IPS-18a (cell line): ENCODE measurements at regions not wholly inside any gene's neighbourhood (a gene's known extent, or its start where the extent isn't known, plus 50 kb on each side); places are given as distances from the start of the nearest gene placed in this dataset.

Source experiments
- H3K27ac ChIP-seq: one replicate; pipeline ENCODE4 v1.5.1; 2013; ENCODE audit warnings: low read length
- H3K27me3 ChIP-seq: one replicate; pipeline ENCODE4 v1.6.1; 2013; ENCODE audit warnings: mild to moderate bottlenecking, low read length; ENCODE audit not compliant: control insufficient read depth, insufficient read depth
- H3K36me3 ChIP-seq: one replicate; pipeline ENCODE4 v1.6.1; 2013; ENCODE audit warnings: low read depth, low read length; ENCODE audit not compliant: control insufficient read depth
- H3K4me1 ChIP-seq: one replicate; pipeline ENCODE4 v1.6.1; 2013; ENCODE audit warnings: low read depth, low read length; ENCODE audit not compliant: control insufficient read depth
- H3K4me3 ChIP-seq: one replicate; pipeline ENCODE4 v1.5.1; 2013; ENCODE audit warnings: low read length
- H3K9ac ChIP-seq: one replicate; pipeline ENCODE4 v1.6.1; 2013; ENCODE audit warnings: mild to moderate bottlenecking, low read length, moderate library complexity
- H3K9me3 ChIP-seq: one replicate; pipeline ENCODE4 v1.6.1; 2013; ENCODE audit warnings: low read depth, low read length; ENCODE audit not compliant: control insufficient read depth

GRCh38 chr10:10363217-10363616 lies 654.5 kb upstream of the CELF2 start:
- no peak overlapping the region for H3K9ac ChIP-seq
- H3K36me3 ChIP-seq = no peaks in the 10 kb centered on the region

GRCh38 chr10:10364902-10365301 lies 652.8 kb upstream of the CELF2 start:
- peaks cover 24% of the 10 kb centered on the region for H3K4me1 ChIP-seq
- H3K27ac ChIP-seq = no peak overlapping the region
- no peaks in the 10 kb centered on the region for H3K27me3 ChIP-seq
- H3K9me3 ChIP-seq = no peaks in the 10 kb centered on the region
- no peak overlapping the region for H3K9ac ChIP-seq
- no peaks in the 10 kb centered on the region for H3K36me3 ChIP-seq
- H3K4me3 ChIP-seq = no peak overlapping the region

More at GRCh38 chr10:10363217-10363616, 654.5 kb upstream of the CELF2 start:
- Histone ChIP-seq H3K4me1 (peaks cover 24% of the 10 kb centered on the region), H3K4me3 (no peak overlapping the region), H3K27ac (no peak overlapping the region), H3K9me3 (no peaks in the 10 kb centered on the region), H3K27me3 (no peaks in the 10 kb centered on the region)

- Histone ChIP-seq H3K9me3 (no peaks in the 10 kb centered on the region), H3K4me1 (peaks cover 17% of the 10 kb centered on the region), H3K4me3 (no peak overlapping the region), H3K27ac (no peak overlapping the region), H3K36me3 (no peaks in the 10 kb centered on the region), H3K9ac (no peak overlapping the region), H3K27me3 (no peaks in the 10 kb centered on the region)
These were observed 652.0 kb upstream of the CELF2 start for GRCh38 chr10:10365676-10366075.

GRCh38 chr10:10366836-10367235 lies 650.8 kb upstream of the CELF2 start:
- H3K36me3 ChIP-seq = no peaks in the 10 kb centered on the region
- H3K9me3 ChIP-seq = no peaks in the 10 kb centered on the region
- no peak overlapping the region for H3K4me3 ChIP-seq
- H3K27me3 ChIP-seq = no peaks in the 10 kb centered on the region
- H3K9ac ChIP-seq = no peak overlapping the region
- no peak overlapping the region for H3K27ac ChIP-seq
- peaks cover 6% of the 10 kb centered on the region for H3K4me1 ChIP-seq

- Histone ChIP-seq H3K9me3 (no peaks in the 10 kb centered on the region), H3K9ac (no peak overlapping the region), H3K27ac (no peak overlapping the region), H3K4me1 (peaks cover 1% of the 10 kb centered on the region), H3K36me3 (no peaks in the 10 kb centered on the region), H3K27me3 (no peaks in the 10 kb centered on the region), H3K4me3 (no peak overlapping the region)
These were observed 650.4 kb upstream of the CELF2 start for GRCh38 chr10:10367264-10367663.

- H3K36me3 ChIP-seq = no peaks in the 10 kb centered on the region
- H3K9me3 ChIP-seq = no peaks in the 10 kb centered on the region
- no peaks in the 10 kb centered on the region for H3K27me3 ChIP-seq
- no peak overlapping the region for H3K9ac ChIP-seq
- H3K4me3 ChIP-seq = no peak overlapping the region
- no peak overlapping the region for H3K27ac ChIP-seq
- H3K4me1 ChIP-seq = no peaks in the 10 kb centered on the region
These were observed 648.6 kb upstream of the CELF2 start for GRCh38 chr10:10368951-10369576.

GRCh38 chr10:10385831-10386230 lies 631.8 kb upstream of the CELF2 start:
- Histone ChIP-seq H3K4me1 (no peaks in the 10 kb centered on the region), H3K9me3 (no peaks in the 10 kb centered on the region), H3K36me3 (no peaks in the 10 kb centered on the region), H3K27ac (no peak overlapping the region), H3K27me3 (no peaks in the 10 kb centered on the region), H3K4me3 (no peak overlapping the region), H3K9ac (no peak overlapping the region)

- H3K27ac ChIP-seq = no peak overlapping the region
- H3K27me3 ChIP-seq = no peaks in the 10 kb centered on the region
- H3K36me3 ChIP-seq = no peaks in the 10 kb centered on the region
- no peaks in the 10 kb centered on the region for H3K4me1 ChIP-seq
- H3K9ac ChIP-seq = no peak overlapping the region
- H3K4me3 ChIP-seq = no peak overlapping the region
- no peaks in the 10 kb centered on the region for H3K9me3 ChIP-seq
These were observed 628.5 kb upstream of the CELF2 start for GRCh38 chr10:10389182-10389581.

GRCh38 chr10:10392511-10392910 lies 625.2 kb upstream of the CELF2 start:
- Histone ChIP-seq H3K4me1 (no peaks in the 10 kb centered on the region), H3K9ac (no peak overlapping the region), H3K27me3 (no peaks in the 10 kb centered on the region), H3K9me3 (no peaks in the 10 kb centered on the region), H3K4me3 (no peak overlapping the region), H3K27ac (no peak overlapping the region), H3K36me3 (no peaks in the 10 kb centered on the region)

GRCh38 chr10:10394933-10395658 lies 622.6 kb upstream of the CELF2 start:
- Histone ChIP-seq H3K4me3 (no peak overlapping the region), H3K9me3 (no peaks in the 10 kb centered on the region), H3K4me1 (no peaks in the 10 kb centered on the region), H3K36me3 (no peaks in the 10 kb centered on the region), H3K27ac (no peak overlapping the region), H3K9ac (no peak overlapping the region), H3K27me3 (no peaks in the 10 kb centered on the region)

- Histone ChIP-seq H3K9me3 (no peaks in the 10 kb centered on the region), H3K4me1 (no peaks in the 10 kb centered on the region), H3K4me3 (no peak overlapping the region), H3K27ac (no peak overlapping the region), H3K9ac (no peak overlapping the region), H3K27me3 (no peaks in the 10 kb centered on the region), H3K36me3 (no peaks in the 10 kb centered on the region)
These were observed 621.1 kb upstream of the CELF2 start for GRCh38 chr10:10396601-10397000.

- no peak overlapping the region for H3K4me3 ChIP-seq
- no peak overlapping the region for H3K27ac ChIP-seq
- no peaks in the 10 kb centered on the region for H3K4me1 ChIP-seq
- no peak overlapping the region for H3K9ac ChIP-seq
- no peaks in the 10 kb centered on the region for H3K36me3 ChIP-seq
- no peaks in the 10 kb centered on the region for H3K9me3 ChIP-seq
- H3K27me3 ChIP-seq = no peaks in the 10 kb centered on the region
These were observed 619.8 kb upstream of the CELF2 start for GRCh38 chr10:10397906-10398305.
